ENCODE measurements at regions not wholly inside any gene's neighbourhood (a gene's known extent, or its start where the extent isn't known, plus 50 kb on each side); places are given as distances from the start of the nearest gene placed in this dataset.

- TF ChIP-seq CTCF (IDR thresholded peaks at IDR 0.05 in 4 of 5, conservative IDR thresholded peaks at IDR 0.05 in 1 of 5) (no peak), POLR2A (IDR thresholded peaks at IDR 0.05) (no peak)
Observed at GRCh38 chr1:229086686-229087085, 184.2 kb upstream of the RAB4A start.

All from gastrocnemius medialis (tissue), 4 donors.